ENCODE measurements at regions not wholly inside any gene's neighbourhood (a gene's known extent, or its start where the extent isn't known, plus 50 kb on each side); places are given as distances from the start of the nearest gene placed in this dataset.

DNA sequence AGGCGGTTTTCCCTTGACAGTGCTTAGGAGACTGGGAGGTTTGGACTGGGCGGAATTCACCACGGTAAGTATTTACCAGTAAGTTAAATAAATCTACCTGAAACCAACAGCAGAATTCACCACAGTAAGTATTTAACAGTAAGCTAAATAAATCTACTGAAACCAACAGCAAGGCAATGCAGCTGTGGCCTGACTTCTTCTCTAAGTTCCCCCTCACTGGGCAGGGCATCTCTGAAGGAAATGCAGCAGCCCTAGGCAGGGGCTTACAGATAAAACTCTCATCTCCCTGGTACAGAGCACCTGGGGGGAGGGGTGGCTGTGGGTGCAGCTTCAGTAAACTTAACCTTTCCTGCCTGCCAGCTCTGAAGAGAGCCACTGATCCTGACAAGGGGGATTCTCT lies 432.5 kb upstream of the LRRTM1 start (continued):
- TF ChIP-seq GLI4 (tag by site-specific recombination; IDR thresholded peaks at IDR 0.05), result no peak
- TF ChIP-seq HOXD13 (CRISPR knock-in tag; IDR thresholded peaks at IDR 0.05; ENCODE audit: borderline replicate concordance), result no peak

DNA sequence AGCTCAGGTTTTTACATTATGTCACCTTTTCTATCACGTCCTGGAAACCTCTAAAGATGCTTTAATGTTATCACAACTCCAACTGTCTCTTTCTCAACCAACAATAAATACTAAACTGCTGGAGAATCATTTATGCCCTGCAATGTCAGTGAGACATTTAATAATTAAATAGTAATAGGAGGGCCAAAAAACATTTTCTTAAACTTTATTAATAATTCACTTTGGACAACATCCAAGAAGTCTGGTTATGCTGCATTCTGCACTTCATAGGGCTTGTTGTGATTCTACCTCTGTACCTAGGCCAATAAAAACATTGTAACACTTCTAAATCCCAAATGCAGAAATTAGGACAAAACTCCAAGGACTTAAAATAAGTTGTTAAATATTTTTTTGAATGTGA lies 420.4 kb upstream of the LRRTM1 start:
- Histone ChIP-seq H3K4me3 (ENCODE audit: low read depth, low read length) (no peak overlapping the region), H3K27ac (ENCODE audit: extremely low read depth, low read depth, low read length) (no peak overlapping the region), H3K36me3 (ENCODE audit: control insufficient read depth in 2 of 2, insufficient read depth in 1 of 2, low read length in 2 of 2) (no peaks in the 10 kb centered on the region), H3K9me3 (ENCODE audit: control insufficient read depth, insufficient read depth, low read depth, low read length) (no peaks in the 10 kb centered on the region), H3K4me1 (ENCODE audit: control insufficient read depth, insufficient read depth, low read length) (no peaks in the 10 kb centered on the region)
- ChIA-PET CTCF (no interaction called here), POLR2A (no interaction called here)
- no peak for TF ChIP-seq ZNF146 (tag by site-specific recombination; IDR thresholded peaks at IDR 0.05)
- TF ChIP-seq, protein P1, sequence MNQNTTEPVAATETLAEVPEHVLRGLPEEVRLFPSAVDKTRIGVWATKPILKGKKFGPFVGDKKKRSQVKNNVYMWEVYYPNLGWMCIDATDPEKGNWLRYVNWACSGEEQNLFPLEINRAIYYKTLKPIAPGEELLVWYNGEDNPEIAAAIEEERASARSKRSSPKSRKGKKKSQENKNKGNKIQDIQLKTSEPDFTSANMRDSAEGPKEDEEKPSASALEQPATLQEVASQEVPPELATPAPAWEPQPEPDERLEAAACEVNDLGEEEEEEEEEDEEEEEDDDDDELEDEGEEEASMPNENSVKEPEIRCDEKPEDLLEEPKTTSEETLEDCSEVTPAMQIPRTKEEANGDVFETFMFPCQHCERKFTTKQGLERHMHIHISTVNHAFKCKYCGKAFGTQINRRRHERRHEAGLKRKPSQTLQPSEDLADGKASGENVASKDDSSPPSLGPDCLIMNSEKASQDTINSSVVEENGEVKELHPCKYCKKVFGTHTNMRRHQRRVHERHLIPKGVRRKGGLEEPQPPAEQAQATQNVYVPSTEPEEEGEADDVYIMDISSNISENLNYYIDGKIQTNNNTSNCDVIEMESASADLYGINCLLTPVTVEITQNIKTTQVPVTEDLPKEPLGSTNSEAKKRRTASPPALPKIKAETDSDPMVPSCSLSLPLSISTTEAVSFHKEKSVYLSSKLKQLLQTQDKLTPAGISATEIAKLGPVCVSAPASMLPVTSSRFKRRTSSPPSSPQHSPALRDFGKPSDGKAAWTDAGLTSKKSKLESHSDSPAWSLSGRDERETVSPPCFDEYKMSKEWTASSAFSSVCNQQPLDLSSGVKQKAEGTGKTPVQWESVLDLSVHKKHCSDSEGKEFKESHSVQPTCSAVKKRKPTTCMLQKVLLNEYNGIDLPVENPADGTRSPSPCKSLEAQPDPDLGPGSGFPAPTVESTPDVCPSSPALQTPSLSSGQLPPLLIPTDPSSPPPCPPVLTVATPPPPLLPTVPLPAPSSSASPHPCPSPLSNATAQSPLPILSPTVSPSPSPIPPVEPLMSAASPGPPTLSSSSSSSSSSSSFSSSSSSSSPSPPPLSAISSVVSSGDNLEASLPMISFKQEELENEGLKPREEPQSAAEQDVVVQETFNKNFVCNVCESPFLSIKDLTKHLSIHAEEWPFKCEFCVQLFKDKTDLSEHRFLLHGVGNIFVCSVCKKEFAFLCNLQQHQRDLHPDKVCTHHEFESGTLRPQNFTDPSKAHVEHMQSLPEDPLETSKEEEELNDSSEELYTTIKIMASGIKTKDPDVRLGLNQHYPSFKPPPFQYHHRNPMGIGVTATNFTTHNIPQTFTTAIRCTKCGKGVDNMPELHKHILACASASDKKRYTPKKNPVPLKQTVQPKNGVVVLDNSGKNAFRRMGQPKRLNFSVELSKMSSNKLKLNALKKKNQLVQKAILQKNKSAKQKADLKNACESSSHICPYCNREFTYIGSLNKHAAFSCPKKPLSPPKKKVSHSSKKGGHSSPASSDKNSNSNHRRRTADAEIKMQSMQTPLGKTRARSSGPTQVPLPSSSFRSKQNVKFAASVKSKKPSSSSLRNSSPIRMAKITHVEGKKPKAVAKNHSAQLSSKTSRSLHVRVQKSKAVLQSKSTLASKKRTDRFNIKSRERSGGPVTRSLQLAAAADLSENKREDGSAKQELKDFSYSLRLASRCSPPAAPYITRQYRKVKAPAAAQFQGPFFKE (tag by site-specific recombination; IDR thresholded peaks at IDR 0.05; ENCODE audit: borderline replicate concordance), result no peak
- TF ChIP-seq KLF7 (tag by site-specific recombination; IDR thresholded peaks at IDR 0.05; ENCODE audit: borderline replicate concordance), result no peak
- no peak for TF ChIP-seq HOXA7 (CRISPR knock-in tag; IDR thresholded peaks at IDR 0.05; ENCODE audit: borderline replicate concordance)
- no peak for TF ChIP-seq TCF7L2 (IDR thresholded peaks at IDR 0.05; ENCODE audit: borderline replicate concordance, low read depth, low read length)
- TF ChIP-seq WT1 (tag by site-specific recombination; IDR thresholded peaks at IDR 0.05), result no peak
- TF ChIP-seq ZNF239 (tag by site-specific recombination; IDR thresholded peaks at IDR 0.05), result no peak
- TF ChIP-seq, protein P2, sequence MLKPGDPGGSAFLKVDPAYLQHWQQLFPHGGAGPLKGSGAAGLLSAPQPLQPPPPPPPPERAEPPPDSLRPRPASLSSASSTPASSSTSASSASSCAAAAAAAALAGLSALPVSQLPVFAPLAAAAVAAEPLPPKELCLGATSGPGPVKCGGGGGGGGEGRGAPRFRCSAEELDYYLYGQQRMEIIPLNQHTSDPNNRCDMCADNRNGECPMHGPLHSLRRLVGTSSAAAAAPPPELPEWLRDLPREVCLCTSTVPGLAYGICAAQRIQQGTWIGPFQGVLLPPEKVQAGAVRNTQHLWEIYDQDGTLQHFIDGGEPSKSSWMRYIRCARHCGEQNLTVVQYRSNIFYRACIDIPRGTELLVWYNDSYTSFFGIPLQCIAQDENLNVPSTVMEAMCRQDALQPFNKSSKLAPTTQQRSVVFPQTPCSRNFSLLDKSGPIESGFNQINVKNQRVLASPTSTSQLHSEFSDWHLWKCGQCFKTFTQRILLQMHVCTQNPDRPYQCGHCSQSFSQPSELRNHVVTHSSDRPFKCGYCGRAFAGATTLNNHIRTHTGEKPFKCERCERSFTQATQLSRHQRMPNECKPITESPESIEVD (tag by site-specific recombination; IDR thresholded peaks at IDR 0.05), result no peak
- TF ChIP-seq ZNF404 (tag by site-specific recombination; IDR thresholded peaks at IDR 0.05), result no peak
- no peak for TF ChIP-seq ZNF2 (tag by site-specific recombination; IDR thresholded peaks at IDR 0.05)
- TF ChIP-seq ZNF677 (tag by site-specific recombination; IDR thresholded peaks at IDR 0.05), result no peak
- TF ChIP-seq ZNF629 (tag by site-specific recombination; IDR thresholded peaks at IDR 0.05), result no peak
- TF ChIP-seq ZNF623 (tag by site-specific recombination; IDR thresholded peaks at IDR 0.05), result no peak
- no peak for TF ChIP-seq SP7 (tag by site-specific recombination; IDR thresholded peaks at IDR 0.05)
- no peak for TF ChIP-seq RBAK (tag by site-specific recombination; IDR thresholded peaks at IDR 0.05)
- TF ChIP-seq, protein P3, sequence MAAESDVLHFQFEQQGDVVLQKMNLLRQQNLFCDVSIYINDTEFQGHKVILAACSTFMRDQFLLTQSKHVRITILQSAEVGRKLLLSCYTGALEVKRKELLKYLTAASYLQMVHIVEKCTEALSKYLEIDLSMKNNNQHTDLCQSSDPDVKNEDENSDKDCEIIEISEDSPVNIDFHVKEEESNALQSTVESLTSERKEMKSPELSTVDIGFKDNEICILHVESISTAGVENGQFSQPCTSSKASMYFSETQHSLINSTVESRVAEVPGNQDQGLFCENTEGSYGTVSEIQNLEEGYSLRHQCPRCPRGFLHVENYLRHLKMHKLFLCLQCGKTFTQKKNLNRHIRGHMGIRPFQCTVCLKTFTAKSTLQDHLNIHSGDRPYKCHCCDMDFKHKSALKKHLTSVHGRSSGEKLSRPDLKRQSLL (tag by site-specific recombination; IDR thresholded peaks at IDR 0.05), result no peak

Data from HEK293 (cell line).